HEK293T (cell line): ENCODE measurements at regions not wholly inside any gene's neighbourhood (a gene's known extent, or its start where the extent isn't known, plus 50 kb on each side); places are given as distances from the start of the nearest gene placed in this dataset.
"Not testable (repeated sequence)": the region's sequence is repeated elsewhere in the genome, so short reads cannot be mapped to it uniquely, and the experiment has no call there.

Experiments used
- BHLHE40 ChIP-seq: fragments of 450-650 bp; IDR thresholded peaks from 2 replicates; pipeline ENCODE4 v1.6.1; 2016; ENCODE audit warnings: mild to moderate bottlenecking, moderate library complexity, borderline replicate concordance
- FOXA1 ChIP-seq: fragments of 450-650 bp; IDR thresholded peaks from 2 replicates; pipeline ENCODE4 v1.6.1; 2016; ENCODE audit warnings: mild to moderate bottlenecking
- FOXM1 ChIP-seq: fragments of 450-650 bp; IDR thresholded peaks from 2 replicates; pipeline ENCODE4 v1.6.1; 2017; ENCODE audit warnings: mild to moderate bottlenecking, borderline replicate concordance
- HDGF ChIP-seq: fragments of 450-650 bp; IDR thresholded peaks from 2 replicates; pipeline ENCODE4 v1.6.1; 2017; ENCODE audit warnings: antibody characterized with exemption, borderline replicate concordance

DNA sequence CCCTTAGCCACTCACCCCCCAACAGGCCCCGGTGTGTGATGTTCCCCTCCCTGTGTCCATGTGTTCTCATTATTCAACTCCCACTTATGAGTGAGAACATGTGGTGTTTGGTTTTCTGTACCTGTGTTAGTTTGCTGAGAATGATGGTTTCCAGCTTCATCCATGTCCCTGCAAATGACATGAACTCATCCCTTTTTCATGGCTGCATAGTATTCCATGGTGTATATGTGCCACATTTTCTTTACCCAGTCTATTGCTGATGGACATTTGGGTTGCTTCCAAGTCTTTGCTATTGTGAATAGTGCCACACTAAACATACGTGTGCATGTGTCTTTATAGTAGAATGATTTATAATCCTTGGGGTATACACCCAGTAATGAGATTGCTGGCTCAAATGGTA, 605.7 kb downstream of the EBF1 start:
- not testable (repeated sequence) for TF ChIP-seq HDGF, BHLHE40, FOXA1, FOXM1
